ENCODE measurements at regions not wholly inside any gene's neighbourhood (a gene's known extent, or its start where the extent isn't known, plus 50 kb on each side); places are given as distances from the start of the nearest gene placed in this dataset.

- DNase-seq (ENCODE audit: low read depth) = no peak
Observed at GRCh38 chr6:145228962-145229582, 506.2 kb downstream of the EPM2A start.

- DNase-seq (ENCODE audit: low read depth) = no peak
Observed at GRCh38 chr6:145233955-145234354, 501.4 kb downstream of the EPM2A start.

DNA sequence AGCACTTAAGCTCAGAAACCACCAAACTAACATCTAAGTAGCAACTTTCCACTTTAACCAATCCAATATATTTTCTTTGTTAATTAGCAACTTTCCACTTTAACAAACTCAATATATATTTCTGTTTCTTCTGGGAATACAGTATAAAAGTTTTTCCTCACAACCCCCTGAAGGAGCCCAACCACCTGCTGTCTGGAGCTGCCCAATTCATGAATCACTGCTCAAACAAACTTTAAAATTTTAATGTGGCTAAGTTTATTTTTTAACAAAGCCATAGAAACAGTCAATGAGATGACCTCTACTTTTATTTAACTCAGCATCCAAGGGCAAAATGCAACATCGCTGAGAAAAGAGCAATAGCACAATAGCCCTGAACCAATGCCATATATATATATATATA, 500.1 kb downstream of the EPM2A start:
- no peak for DNase-seq (ENCODE audit: low read depth)

GRCh38 chr6:145238787-145239186, 496.5 kb downstream of the EPM2A start:
- no peak for DNase-seq (ENCODE audit: low read depth)

GRCh38 chr6:145241039-145241438, 494.3 kb downstream of the EPM2A start:
- peak; percentile 11 for DNase-seq (ENCODE audit: low read depth)

GRCh38 chr6:145241721-145242120, 493.6 kb downstream of the EPM2A start:
- DNase-seq (ENCODE audit: low read depth) = no peak

DNA sequence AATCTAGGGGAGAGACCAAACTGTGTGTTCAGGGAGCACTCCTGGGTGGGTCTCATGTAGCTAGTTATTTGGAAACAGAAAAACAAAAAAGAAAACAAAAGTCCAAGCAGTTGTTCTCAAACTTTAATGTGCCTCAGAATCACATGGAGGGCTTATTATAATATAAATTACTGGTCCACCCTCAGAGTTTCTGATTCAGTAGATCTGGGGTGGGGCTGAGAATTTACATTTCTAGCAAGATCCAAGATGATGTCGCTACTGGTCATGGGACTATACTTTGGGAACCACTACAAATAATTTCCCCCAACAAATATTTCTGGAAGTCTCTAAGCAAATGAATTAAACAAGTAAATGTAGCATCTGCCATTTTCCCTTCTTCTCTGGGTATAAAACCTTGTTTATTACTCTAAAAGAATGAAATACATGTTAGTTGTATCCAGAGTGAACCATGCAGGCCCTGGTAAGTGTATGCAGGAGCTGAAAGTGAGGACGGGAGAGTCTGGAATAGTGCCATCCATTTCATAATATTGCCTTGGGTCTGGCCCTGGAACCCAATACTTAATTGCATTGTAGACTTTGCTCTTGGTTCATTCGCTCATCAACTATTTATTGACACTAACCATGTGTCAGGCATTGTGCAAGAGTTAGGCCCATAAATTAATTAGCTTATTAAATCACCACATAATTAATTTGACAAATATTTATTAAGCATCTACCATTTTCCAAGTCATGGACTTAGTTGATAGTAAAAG, 490.8 kb downstream of the EPM2A start:
- DNase-seq (ENCODE audit: low read depth) = no peak

- peak; percentile 9 for DNase-seq (ENCODE audit: low read depth)
Observed at GRCh38 chr6:145245119-145245518, 490.2 kb downstream of the EPM2A start.

GRCh38 chr6:145247692-145248419, 487.5 kb downstream of the EPM2A start:
- peak; percentile 76 for DNase-seq (ENCODE audit: low read depth)

- DNase-seq (ENCODE audit: low read depth) = no peak
Observed at GRCh38 chr6:145250436-145250835, 484.9 kb downstream of the EPM2A start.

DNA sequence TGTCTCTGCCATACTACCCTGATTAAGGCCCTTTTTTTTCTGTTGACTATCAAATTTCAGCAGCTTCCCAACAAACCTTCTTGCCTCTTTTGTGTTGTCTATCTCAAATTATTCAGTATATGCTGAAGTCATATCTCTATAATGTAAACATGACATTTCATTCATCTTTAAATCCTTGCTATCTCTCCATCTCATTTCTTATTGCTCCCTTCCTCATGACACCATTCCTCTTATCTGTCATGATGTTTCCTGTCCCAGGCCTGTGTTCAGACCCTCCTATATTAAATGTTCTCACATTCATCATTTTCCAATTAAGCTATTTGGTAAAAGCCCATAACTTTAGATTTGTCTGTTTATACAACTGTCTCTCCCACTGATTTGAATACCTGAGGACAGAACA, 482.6 kb downstream of the EPM2A start:
- no peak for DNase-seq (ENCODE audit: low read depth)

DNA sequence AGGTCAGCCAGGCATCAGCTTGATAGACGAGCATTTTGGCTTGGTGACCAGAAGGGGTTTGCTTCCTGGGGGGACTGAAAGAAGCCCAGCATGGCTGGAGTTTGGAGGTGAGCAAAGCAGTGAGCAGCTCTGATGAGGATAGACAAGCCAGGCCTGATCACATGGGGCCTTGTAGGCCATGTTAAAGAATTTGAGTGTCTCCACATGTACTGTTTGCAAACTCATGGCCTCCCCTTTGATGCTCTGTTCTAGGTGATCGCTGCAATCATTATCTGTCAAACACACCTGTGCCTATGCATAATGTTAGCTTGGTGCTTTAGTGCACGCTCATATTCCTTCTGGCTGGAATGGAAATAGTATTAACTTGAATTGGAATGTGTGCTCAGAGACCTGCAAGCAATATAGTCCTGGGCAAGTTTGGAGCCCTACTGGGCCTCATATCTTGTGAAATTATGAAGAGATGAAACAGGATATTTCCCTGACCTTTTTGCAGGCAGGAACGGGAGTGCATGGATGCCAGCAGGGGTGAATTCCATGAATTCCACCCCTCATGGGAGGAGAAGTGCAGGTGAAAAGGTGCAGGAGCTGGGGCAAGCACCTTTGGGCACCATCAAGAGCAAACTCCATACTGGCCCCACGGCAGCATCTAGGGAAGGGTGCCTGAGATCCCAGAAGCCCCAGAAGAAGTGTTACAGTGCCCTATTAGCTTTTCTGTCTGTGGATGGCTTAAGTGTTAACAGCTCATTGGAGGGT, 480.5 kb downstream of the EPM2A start:
- DNase-seq (ENCODE audit: low read depth) = no peak

DNA sequence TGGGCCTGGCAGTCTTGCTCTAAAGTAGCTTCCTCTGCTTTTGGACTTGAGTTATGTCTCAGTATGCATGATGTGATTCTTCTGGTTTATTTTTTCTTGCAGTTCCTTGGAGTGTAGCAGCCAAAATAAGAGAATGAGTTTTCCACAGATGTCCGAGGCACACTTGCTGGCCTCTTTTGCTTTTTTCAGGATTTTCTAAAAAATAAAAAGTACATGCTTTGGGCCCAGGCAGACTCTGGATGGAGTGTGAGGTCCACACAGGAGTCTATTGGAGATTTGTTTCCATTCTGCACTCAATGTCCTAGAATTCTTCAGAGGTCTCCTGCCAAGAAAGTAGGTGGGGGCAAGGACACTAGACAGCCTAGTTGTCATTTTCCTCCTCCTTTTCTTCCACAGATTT, 477.6 kb downstream of the EPM2A start:
- DNase-seq (ENCODE audit: low read depth) = no peak

- no peak for DNase-seq (ENCODE audit: low read depth)
Observed at GRCh38 chr6:145258122-145258521, 477.2 kb downstream of the EPM2A start.

- no peak for DNase-seq (ENCODE audit: low read depth)
Observed at GRCh38 chr6:145260484-145261175, 474.7 kb downstream of the EPM2A start.

- DNase-seq (ENCODE audit: low read depth) = no peak
Observed at GRCh38 chr6:145261758-145262157, 473.6 kb downstream of the EPM2A start.

GRCh38 chr6:145262771-145263170, 472.5 kb downstream of the EPM2A start:
- no peak for DNase-seq (ENCODE audit: low read depth)

- no peak for DNase-seq (ENCODE audit: low read depth)
Observed at GRCh38 chr6:145263778-145264211, 471.5 kb downstream of the EPM2A start.

GRCh38 chr6:145266432-145267075, 468.8 kb downstream of the EPM2A start:
- DNase-seq (ENCODE audit: low read depth) = no peak

DNA sequence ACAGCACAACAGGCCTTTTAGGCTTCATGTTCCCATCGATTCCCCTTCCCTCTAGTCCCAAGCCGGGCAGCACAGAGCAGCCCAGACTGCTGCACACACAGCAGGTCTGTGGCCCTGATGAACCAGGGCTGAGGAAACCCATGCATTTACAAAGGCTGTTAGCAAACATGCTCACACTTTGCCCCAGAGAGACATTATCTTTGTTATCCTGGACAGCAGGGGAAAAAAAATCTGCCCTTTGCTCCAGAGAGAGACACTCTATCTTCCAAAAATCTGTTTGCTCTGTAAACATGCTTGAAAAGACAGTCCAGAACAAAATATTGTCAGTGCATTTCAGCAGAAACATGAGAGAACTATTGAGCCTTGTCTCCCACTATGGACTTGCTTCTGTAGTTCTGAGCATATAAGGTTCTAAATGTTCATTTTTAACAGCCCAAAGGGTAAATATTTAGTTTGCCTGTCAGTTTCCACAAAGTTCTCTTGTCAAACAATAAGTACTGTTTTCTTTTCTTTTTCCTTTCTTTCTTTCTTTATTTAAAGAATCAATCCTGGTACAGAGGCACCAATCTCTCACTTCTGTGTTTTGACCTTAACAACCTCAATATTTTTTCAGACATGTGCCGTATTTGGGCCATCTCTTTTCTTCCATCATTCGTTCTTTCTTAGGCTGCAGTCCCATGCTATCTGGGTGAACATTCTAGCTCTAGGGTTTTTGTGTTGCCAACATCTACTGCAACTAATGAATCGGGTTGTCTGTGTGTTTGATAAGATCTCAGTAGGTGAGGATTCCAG, 468.0 kb downstream of the EPM2A start:
- DNase-seq (ENCODE audit: low read depth) = no peak

Data from RPMI7951 (cell line).